Activated T-cell treated with anti-CD3 and anti-CD28 coated beads, Interleukin-2, amount 50 U/mL, for 4 hours (primary cell): ENCODE measurements at regions not wholly inside any gene's neighbourhood (a gene's known extent, or its start where the extent isn't known, plus 50 kb on each side); places are given as distances from the start of the nearest gene placed in this dataset.

Experiments
- ATAC-seq, 2 donors: fragments of 200-7000 bp; cut with Tn5 transposase; one replicate each; pipeline ENCODE4 v1.10.0; 2021
- DNase-seq: peaks from one replicate; pipeline ENCODE4 v3.0.0-alpha.2; 2020
- H3K27me3 Mint-ChIP-seq: one replicate; pipeline ENCODE4 v1.8.0; 2021; ENCODE audit warnings: low read depth, mixed read lengths
- H3K36me3 Mint-ChIP-seq: one replicate; pipeline ENCODE4 v1.8.0; 2022; ENCODE audit warnings: mixed read lengths; ENCODE audit not compliant: insufficient read depth
- H3K4me1 Mint-ChIP-seq: one replicate; pipeline ENCODE4 v1.8.0; 2021; ENCODE audit warnings: low read depth, mixed read lengths
- H3K4me3 Mint-ChIP-seq: one replicate; pipeline ENCODE4 v1.8.0; 2021; ENCODE audit warnings: mild to moderate bottlenecking, moderate library complexity, mixed read lengths
- H3K9me3 Mint-ChIP-seq: one replicate; pipeline ENCODE4 v1.8.0; 2021; ENCODE audit warnings: mixed read lengths

GRCh38 chr6:126091466-126091865, 105.1 kb downstream of the TRMT11 start:
- peaks cover 5% of the 10 kb centered on the region for H3K4me1 Mint-ChIP-seq
- DNase-seq, result no peak
- H3K36me3 Mint-ChIP-seq, result peaks cover 8% of the 10 kb centered on the region
- H3K9me3 Mint-ChIP-seq, result no peaks in the 10 kb centered on the region
- no peaks in the 10 kb centered on the region for H3K27me3 Mint-ChIP-seq
- H3K4me3 Mint-ChIP-seq, result no peak overlapping the region
- ATAC-seq, result no peak

- Mint-ChIP-seq H3K36me3 (peaks cover 8% of the 10 kb centered on the region), H3K4me1 (no peaks in the 10 kb centered on the region), H3K9me3 (no peaks in the 10 kb centered on the region), H3K27me3 (no peaks in the 10 kb centered on the region), H3K4me3 (no peak overlapping the region)
- no peak for ATAC-seq
- DNase-seq, result no peak
Observed at GRCh38 chr6:126093108-126093507, 106.8 kb downstream of the TRMT11 start.

- Mint-ChIP-seq H3K9me3 (no peaks in the 10 kb centered on the region), H3K36me3 (peaks cover 9% of the 10 kb centered on the region)
- no peak for ATAC-seq
Observed at GRCh38 chr6:126094411-126094810, 108.1 kb downstream of the TRMT11 start.

GRCh38 chr6:126100386-126100785, 114.0 kb downstream of the TRMT11 start:
- H3K4me1 Mint-ChIP-seq, result no peaks in the 10 kb centered on the region
- DNase-seq, result no peak
- H3K36me3 Mint-ChIP-seq, result peaks cover 20% of the 10 kb centered on the region
- no peaks in the 10 kb centered on the region for H3K27me3 Mint-ChIP-seq
- no peaks in the 10 kb centered on the region for H3K9me3 Mint-ChIP-seq
- ATAC-seq, result no peak
- H3K4me3 Mint-ChIP-seq, result no peak overlapping the region

More at GRCh38 chr6:126094411-126094810, 108.1 kb downstream of the TRMT11 start:
- Mint-ChIP-seq H3K4me3 (no peak overlapping the region), H3K27me3 (no peaks in the 10 kb centered on the region), H3K4me1 (no peaks in the 10 kb centered on the region)
- DNase-seq, result no peak

GRCh38 chr6:126102358-126102757, 116.0 kb downstream of the TRMT11 start:
- H3K9me3 Mint-ChIP-seq, result no peaks in the 10 kb centered on the region
- no peak for DNase-seq
- H3K4me1 Mint-ChIP-seq, result no peaks in the 10 kb centered on the region
- H3K4me3 Mint-ChIP-seq, result no peak overlapping the region
- H3K27me3 Mint-ChIP-seq, result no peaks in the 10 kb centered on the region
- peaks cover 20% of the 10 kb centered on the region for H3K36me3 Mint-ChIP-seq
- no peak for ATAC-seq

GRCh38 chr6:126103993-126104392, 117.7 kb downstream of the TRMT11 start:
- H3K4me1 Mint-ChIP-seq, result no peaks in the 10 kb centered on the region
- H3K36me3 Mint-ChIP-seq, result peaks cover 19% of the 10 kb centered on the region
- DNase-seq (no peak), ATAC-seq (no peak)
- no peak overlapping the region for H3K4me3 Mint-ChIP-seq
- H3K9me3 Mint-ChIP-seq, result no peaks in the 10 kb centered on the region
- H3K27me3 Mint-ChIP-seq, result no peaks in the 10 kb centered on the region

- H3K36me3 Mint-ChIP-seq, result peaks cover 9% of the 10 kb centered on the region
- DNase-seq, result no peak
- no peaks in the 10 kb centered on the region for H3K27me3 Mint-ChIP-seq
- H3K4me3 Mint-ChIP-seq, result no peak overlapping the region
- H3K4me1 Mint-ChIP-seq, result no peaks in the 10 kb centered on the region
- H3K9me3 Mint-ChIP-seq, result no peaks in the 10 kb centered on the region
- ATAC-seq, result no peak
Observed at GRCh38 chr6:126107475-126108166, 121.3 kb downstream of the TRMT11 start.

GRCh38 chr6:126110512-126111270, 124.4 kb downstream of the TRMT11 start:
- DNase-seq (no peak), ATAC-seq (no peak)
- Mint-ChIP-seq H3K4me3 (no peak overlapping the region), H3K4me1 (no peaks in the 10 kb centered on the region), H3K9me3 (no peaks in the 10 kb centered on the region), H3K27me3 (no peaks in the 10 kb centered on the region), H3K36me3 (no peaks in the 10 kb centered on the region)

GRCh38 chr6:126111327-126111726, 125.0 kb downstream of the TRMT11 start:
- no peak overlapping the region for H3K4me3 Mint-ChIP-seq
- H3K9me3 Mint-ChIP-seq, result no peaks in the 10 kb centered on the region
- DNase-seq (no peak), ATAC-seq (no peak)
- no peaks in the 10 kb centered on the region for H3K4me1 Mint-ChIP-seq
- no peaks in the 10 kb centered on the region for H3K27me3 Mint-ChIP-seq
- no peaks in the 10 kb centered on the region for H3K36me3 Mint-ChIP-seq

- Mint-ChIP-seq H3K9me3 (no peaks in the 10 kb centered on the region), H3K4me1 (no peaks in the 10 kb centered on the region), H3K27me3 (no peaks in the 10 kb centered on the region), H3K36me3 (no peaks in the 10 kb centered on the region), H3K4me3 (no peak overlapping the region)
- no peak for ATAC-seq
- no peak for DNase-seq
Observed at GRCh38 chr6:126112171-126112632, 125.9 kb downstream of the TRMT11 start.

- DNase-seq, result no peak
- Mint-ChIP-seq H3K9me3 (no peaks in the 10 kb centered on the region), H3K4me1 (no peaks in the 10 kb centered on the region), H3K36me3 (no peaks in the 10 kb centered on the region), H3K4me3 (no peak overlapping the region), H3K27me3 (no peaks in the 10 kb centered on the region)
- no peak for ATAC-seq
Observed at GRCh38 chr6:126113261-126113660, 126.9 kb downstream of the TRMT11 start.

- no peaks in the 10 kb centered on the region for H3K4me1 Mint-ChIP-seq
- H3K27me3 Mint-ChIP-seq, result no peaks in the 10 kb centered on the region
- no peaks in the 10 kb centered on the region for H3K9me3 Mint-ChIP-seq
- no peak for DNase-seq
- no peaks in the 10 kb centered on the region for H3K36me3 Mint-ChIP-seq
- no peak for ATAC-seq
- H3K4me3 Mint-ChIP-seq, result no peak overlapping the region
Observed at GRCh38 chr6:126117251-126117650, 130.9 kb downstream of the TRMT11 start.

- no peaks in the 10 kb centered on the region for H3K9me3 Mint-ChIP-seq
- H3K36me3 Mint-ChIP-seq, result no peaks in the 10 kb centered on the region
- DNase-seq, result no peak
- no peak overlapping the region for H3K4me3 Mint-ChIP-seq
- H3K27me3 Mint-ChIP-seq, result no peaks in the 10 kb centered on the region
- ATAC-seq, result no peak
- no peaks in the 10 kb centered on the region for H3K4me1 Mint-ChIP-seq
Observed at GRCh38 chr6:126118058-126118755, 131.9 kb downstream of the TRMT11 start.

GRCh38 chr6:126118936-126119335, 132.6 kb downstream of the TRMT11 start:
- H3K9me3 Mint-ChIP-seq, result no peaks in the 10 kb centered on the region
- no peaks in the 10 kb centered on the region for H3K27me3 Mint-ChIP-seq
- no peaks in the 10 kb centered on the region for H3K4me1 Mint-ChIP-seq
- DNase-seq, result no peak
- no peak for ATAC-seq
- no peak overlapping the region for H3K4me3 Mint-ChIP-seq
- H3K36me3 Mint-ChIP-seq, result no peaks in the 10 kb centered on the region
